Lung (tissue), 11 donors: ENCODE measurements at regions not wholly inside any gene's neighbourhood (a gene's known extent, or its start where the extent isn't known, plus 50 kb on each side); places are given as distances from the start of the nearest gene placed in this dataset.

Source experiments
- ATAC-seq: fragments of 200-7000 bp; cut with Tn5 transposase; one replicate; pipeline ENCODE4 v1.9.1; 2020; ENCODE audit warnings: moderate number of reproducible peaks; ENCODE audit not compliant: insufficient read depth, low FRiP score
- DNase-seq, 3 donors: peaks; one replicate each; pipeline ENCODE4 v3.0.0-alpha.2; 2013 to 2017
- H3K27ac ChIP-seq, 2 donors: one replicate each; pipeline ENCODE4 v1.5.1; 2013; ENCODE audit warnings: mild to moderate bottlenecking in 2 of 2, moderate library complexity in 2 of 2, control low read depth in 1 of 2, inconsistent platforms in 1 of 2, low read depth in 1 of 2, low read length in 1 of 2
- H3K27me3 ChIP-seq, 3 donors: one replicate each; pipeline ENCODE4 v1.5.1; 2013; ENCODE audit warnings: low read length in 2 of 3; ENCODE audit not compliant: control insufficient read depth in 3 of 3, insufficient read depth in 3 of 3
- H3K36me3 ChIP-seq, 4 donors: one replicate each; pipeline ENCODE4 v1.5.1; 2013; ENCODE audit warnings: low read length in 4 of 4, mild to moderate bottlenecking in 1 of 4, moderate library complexity in 1 of 4; ENCODE audit not compliant: control insufficient read depth in 4 of 4, insufficient read depth in 4 of 4
- H3K4me1 ChIP-seq, 5 donors: one replicate each; pipeline ENCODE4 v1.5.1; 2013; ENCODE audit warnings: low read length in 5 of 5, mild to moderate bottlenecking in 2 of 5, moderate library complexity in 1 of 5; ENCODE audit not compliant: control insufficient read depth in 5 of 5, insufficient read depth in 5 of 5
- H3K4me3 ChIP-seq: one replicate; pipeline ENCODE4 v1.5.1; 2013; ENCODE audit warnings: mild to moderate bottlenecking, control low read depth, moderate library complexity
- H3K9ac ChIP-seq, 2 donors: one replicate each; pipeline ENCODE4 v1.5.1; 2013; ENCODE audit warnings: low read length in 2 of 2, control low read depth in 1 of 2; ENCODE audit not compliant: insufficient read depth in 1 of 2
- H3K9me3 ChIP-seq, 4 donors: one replicate each; pipeline ENCODE4 v1.5.1; 2013; ENCODE audit warnings: low read length in 3 of 4, mild to moderate bottlenecking in 1 of 4, moderate library complexity in 1 of 4; ENCODE audit not compliant: control insufficient read depth in 4 of 4, insufficient read depth in 3 of 4
- CTCF ChIP-seq: IDR thresholded peaks from 2 replicates; pipeline ENCODE4 v1.5.1; 2012; ENCODE audit warnings: mild to moderate bottlenecking; ENCODE audit errors: control extremely low read depth, extremely low read depth
- WGBS, 2 donors: extraction: QIAGEN DNeasy Blood & Tissue Kit; methylation state at CpG; one replicate each; pipeline ENCODE4 v1.1.7; 2013; 5-methylcytosine and 5-hydroxymethylcytosine counted together
- donor health status: control.
- donor health status: control.
- donor health status: Bipolar disorder and iron deficiency.
- donor health status: healthy.
- donor health status: DM: yes; HTN: yes; CAD: no.

- Histone ChIP-seq H3K9ac (no peak overlapping the region), H3K27ac (no peak overlapping the region), H3K4me1 (peaks cover 0 to 37% (median 25%) of the 10 kb centered on the region in 5 donors), H3K4me3 (no peak overlapping the region), H3K36me3 (no peaks in the 10 kb centered on the region), H3K9me3 (no peaks in the 10 kb centered on the region), H3K27me3 (no peaks in the 10 kb centered on the region)
- no peak for ATAC-seq
- TF ChIP-seq CTCF, result no peak
- WGBS, 2 donors, result 94% methylated on average over 11 of the region's 11 CpGs
- DNase-seq, result no peak
These were observed 153.8 kb downstream of the CEBPB start for GRCh38 chr20:50344232-50345071.

- WGBS, 2 donors, result 51 to 55% methylated on average over 6 of the region's 6 CpGs
- no peak for ATAC-seq
- peaks cover 0 to 34% (median 20%) of the 10 kb centered on the region in 5 donors for H3K4me1 ChIP-seq
- H3K27me3 ChIP-seq, result no peaks in the 10 kb centered on the region
- H3K27ac ChIP-seq, result peak overlapping the region; percentile 64 to 84
- H3K9ac ChIP-seq, result peak overlapping the region in 1 of 2 donors; percentile 8
- H3K36me3 ChIP-seq, result no peaks in the 10 kb centered on the region
- TF ChIP-seq CTCF, result no peak
- no peaks in the 10 kb centered on the region for H3K9me3 ChIP-seq
- H3K4me3 ChIP-seq, result no peak overlapping the region
- no peak for DNase-seq
These were observed 155.2 kb downstream of the CEBPB start for GRCh38 chr20:50345712-50346373.

- peak; percentile 29 for ATAC-seq
- Histone ChIP-seq H3K27me3 (no peaks in the 10 kb centered on the region), H3K27ac (peak overlapping the region; percentile 64 to 84), H3K9me3 (no peaks in the 10 kb centered on the region), H3K9ac (peak overlapping the region in 1 of 2 donors; percentile 8), H3K4me1 (peaks cover 0 to 34% (median 20%) of the 10 kb centered on the region in 5 donors), H3K4me3 (no peak overlapping the region), H3K36me3 (no peaks in the 10 kb centered on the region)
- 35 to 40% methylated on average over 26 of the region's 26 CpGs for WGBS, 2 donors
- peak; percentile 93 to 98 (median 96) for DNase-seq
- TF ChIP-seq CTCF, result no peak
These were observed 156.0 kb downstream of the CEBPB start for GRCh38 chr20:50346374-50347283.
